ENCODE measurements at regions not wholly inside any gene's neighbourhood (a gene's known extent, or its start where the extent isn't known, plus 50 kb on each side); places are given as distances from the start of the nearest gene placed in this dataset.

- H3K4me1 ChIP-seq: no peaks in the 10 kb centered on the region
- intact Hi-C loops (cut with DNase I; ENCODE audit: low total_unique reads): no loop called here
- TF ChIP-seq POLR2AphosphoS5 (IDR thresholded peaks at IDR 0.05): no peak
- 78 to 88% (median 84%) methylated on average over 12 of the region's 12 CpGs for WGBS, 5 donors
- DNase-seq: no peak
- no peaks in the 10 kb centered on the region for H3K27me3 ChIP-seq (replicated peaks in 1 of 7)
- H3K36me3 ChIP-seq: no peaks in the 10 kb centered on the region
- H3K4me3 ChIP-seq: no peak overlapping the region
- peaks cover 0 to 21% (median 11%) of the 10 kb centered on the region in 8 donors for H3K9me3 ChIP-seq
- H3K27ac ChIP-seq: no peak overlapping the region
Observed at GRCh38 chr2:200168641-200169555, 137.6 kb upstream of the SPATS2L start.

- WGBS, 5 donors: 64 to 76% (median 73%) methylated on average over 2 of the region's 2 CpGs
- H3K27ac ChIP-seq: no peak overlapping the region
- no peaks in the 10 kb centered on the region for H3K27me3 ChIP-seq (replicated peaks in 1 of 7)
- TF ChIP-seq POLR2A (IDR thresholded peaks at IDR 0.05): no peak
- TF ChIP-seq, protein P1, sequence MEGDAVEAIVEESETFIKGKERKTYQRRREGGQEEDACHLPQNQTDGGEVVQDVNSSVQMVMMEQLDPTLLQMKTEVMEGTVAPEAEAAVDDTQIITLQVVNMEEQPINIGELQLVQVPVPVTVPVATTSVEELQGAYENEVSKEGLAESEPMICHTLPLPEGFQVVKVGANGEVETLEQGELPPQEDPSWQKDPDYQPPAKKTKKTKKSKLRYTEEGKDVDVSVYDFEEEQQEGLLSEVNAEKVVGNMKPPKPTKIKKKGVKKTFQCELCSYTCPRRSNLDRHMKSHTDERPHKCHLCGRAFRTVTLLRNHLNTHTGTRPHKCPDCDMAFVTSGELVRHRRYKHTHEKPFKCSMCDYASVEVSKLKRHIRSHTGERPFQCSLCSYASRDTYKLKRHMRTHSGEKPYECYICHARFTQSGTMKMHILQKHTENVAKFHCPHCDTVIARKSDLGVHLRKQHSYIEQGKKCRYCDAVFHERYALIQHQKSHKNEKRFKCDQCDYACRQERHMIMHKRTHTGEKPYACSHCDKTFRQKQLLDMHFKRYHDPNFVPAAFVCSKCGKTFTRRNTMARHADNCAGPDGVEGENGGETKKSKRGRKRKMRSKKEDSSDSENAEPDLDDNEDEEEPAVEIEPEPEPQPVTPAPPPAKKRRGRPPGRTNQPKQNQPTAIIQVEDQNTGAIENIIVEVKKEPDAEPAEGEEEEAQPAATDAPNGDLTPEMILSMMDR (IDR thresholded peaks at IDR 0.05 in 8 of 11, conservative IDR thresholded peaks at IDR 0.05 in 3 of 11): no peak
- TF ChIP-seq POLR2AphosphoS5 (IDR thresholded peaks at IDR 0.05): no peak
- no peaks in the 10 kb centered on the region for H3K36me3 ChIP-seq
- DNase-seq: no peak
- no peak overlapping the region for H3K4me3 ChIP-seq
- intact Hi-C loops (cut with DNase I; ENCODE audit: low total_unique reads): no loop called here
- peaks cover 0 to 21% (median 10%) of the 10 kb centered on the region in 8 donors for H3K9me3 ChIP-seq
- no peaks in the 10 kb centered on the region for H3K4me1 ChIP-seq
Observed at GRCh38 chr2:200170221-200170620, 136.3 kb upstream of the SPATS2L start.

DNA sequence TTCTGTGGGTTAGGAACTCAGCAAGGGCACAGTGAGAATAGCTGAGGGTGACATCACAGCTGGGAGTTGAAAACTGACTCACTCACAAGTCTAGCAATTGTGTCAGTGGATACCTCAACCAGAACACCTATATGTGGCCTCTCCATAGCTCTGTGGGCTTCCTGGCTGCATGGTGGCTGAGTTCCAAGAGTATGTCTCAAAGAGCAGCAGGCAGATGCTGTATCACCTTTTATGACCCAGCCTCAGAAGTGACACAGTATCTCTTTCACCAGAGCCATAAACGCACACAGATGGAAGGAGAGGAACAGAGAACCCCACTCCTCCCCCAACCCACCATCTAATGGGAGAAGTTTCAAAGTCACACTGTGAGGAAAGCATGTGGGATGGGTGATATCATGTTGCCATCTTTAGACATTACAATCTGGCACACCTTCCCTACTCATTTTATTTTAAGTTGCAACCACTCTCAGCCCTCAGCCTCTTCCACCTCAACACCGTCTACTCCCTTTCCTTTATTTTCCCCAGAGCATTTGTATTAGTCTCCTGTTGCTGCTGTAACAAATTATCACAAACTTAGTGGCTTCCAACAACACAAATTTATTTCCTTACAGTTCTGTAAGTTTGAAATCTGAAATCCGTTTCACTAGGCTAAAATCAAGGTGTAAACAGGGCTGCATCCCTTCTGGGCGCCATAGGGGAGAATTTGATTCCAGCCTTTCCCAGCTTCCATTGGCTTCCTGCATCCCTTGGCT lies 134.6 kb upstream of the SPATS2L start:
- no peak for DNase-seq
- intact Hi-C loops (cut with DNase I; ENCODE audit: low total_unique reads): no loop called here
- Histone ChIP-seq H3K9me3 (peaks cover 0 to 7% (median 0%) of the 10 kb centered on the region in 8 donors), H3K27me3 (replicated peaks in 1 of 7) (no peaks in the 10 kb centered on the region), H3K4me1 (no peaks in the 10 kb centered on the region), H3K36me3 (no peaks in the 10 kb centered on the region), H3K27ac (no peak overlapping the region), H3K4me3 (no peak overlapping the region)
- WGBS, 5 donors: 63 to 87% (median 65%) methylated on average over 3 to 4 of the region's 4 CpGs
- TF ChIP-seq POLR2A (IDR thresholded peaks at IDR 0.05): no peak
- TF ChIP-seq, protein P1 (IDR thresholded peaks at IDR 0.05 in 8 of 11, conservative IDR thresholded peaks at IDR 0.05 in 3 of 11): no peak
- TF ChIP-seq POLR2AphosphoS5 (IDR thresholded peaks at IDR 0.05): no peak

- Histone ChIP-seq H3K36me3 (no peaks in the 10 kb centered on the region), H3K27me3 (replicated peaks in 1 of 7) (no peaks in the 10 kb centered on the region), H3K27ac (no peak overlapping the region), H3K9me3 (peaks cover 0 to 7% (median 0%) of the 10 kb centered on the region in 8 donors), H3K4me1 (no peaks in the 10 kb centered on the region), H3K4me3 (no peak overlapping the region)
- WGBS, 5 donors: 95 to 97% (median 97%) methylated on average over 1 of the region's 1 CpG
- TF ChIP-seq POLR2A (IDR thresholded peaks at IDR 0.05) (no peak), POLR2AphosphoS5 (IDR thresholded peaks at IDR 0.05) (no peak)
- TF ChIP-seq, protein P1 (IDR thresholded peaks at IDR 0.05 in 8 of 11, conservative IDR thresholded peaks at IDR 0.05 in 3 of 11): no peak
- intact Hi-C loops (cut with DNase I; ENCODE audit: low total_unique reads): no loop called here
- no peak for DNase-seq
Observed at GRCh38 chr2:200172521-200172920, 134.0 kb upstream of the SPATS2L start.

Data from spleen (tissue), 11 donors.